Loucy (cell line): ENCODE measurements at regions not wholly inside any gene's neighbourhood (a gene's known extent, or its start where the extent isn't known, plus 50 kb on each side); places are given as distances from the start of the nearest gene placed in this dataset.

Source experiments
- H2AFZ ChIP-seq: fragments of 200-600 bp; sonication (generic); 2 replicates; pipeline ENCODE4 v1.6.0; 2016; ENCODE audit warnings: antibody characterized with exemption, mild to moderate bottlenecking, low read length, moderate library complexity
- H3F3A ChIP-seq: fragments of 200-600 bp; 2 replicates; pipeline ENCODE4 v1.6.0; 2016; ENCODE audit warnings: antibody characterized with exemption, low read depth, mild to moderate bottlenecking
- H3K27me3 ChIP-seq: fragments of 200-600 bp; sonication (generic); 2 replicates; pipeline ENCODE4 v1.6.1; 2014; ENCODE audit warnings: low read length, mild to moderate bottlenecking; ENCODE audit not compliant: insufficient read depth, poor library complexity, severe bottlenecking
- H3K36me3 ChIP-seq: fragments of 200-600 bp; sonication (generic); 2 replicates; pipeline ENCODE4 v1.6.1; 2016; ENCODE audit warnings: low read length; ENCODE audit not compliant: insufficient read depth
- H3K4me1 ChIP-seq: fragments of 200-600 bp; sonication (generic); 2 replicates; pipeline ENCODE4 v1.5.1; 2014; ENCODE audit warnings: low read length, mild to moderate bottlenecking; ENCODE audit not compliant: insufficient read depth, poor library complexity, severe bottlenecking
- H3K4me2 ChIP-seq: fragments of 200-600 bp; sonication (generic); 2 replicates; pipeline ENCODE4 v1.6.0; 2014; ENCODE audit warnings: antibody characterized with exemption, low read length, low read depth, mild to moderate bottlenecking; ENCODE audit not compliant: poor library complexity, severe bottlenecking
- H3K4me3 ChIP-seq: fragments of 200-600 bp; sonication (generic); 2 replicates; pipeline ENCODE4 v1.5.1; 2014; ENCODE audit warnings: low read length, mild to moderate bottlenecking, mixed read lengths; ENCODE audit not compliant: poor library complexity, severe bottlenecking
- H3K79me2 ChIP-seq: fragments of 200-600 bp; sonication (generic); 2 replicates; pipeline ENCODE4 v1.6.1; 2014; ENCODE audit warnings: low read length; ENCODE audit not compliant: insufficient read depth
- H3K9ac ChIP-seq: fragments of 200-600 bp; sonication (generic); 2 replicates; pipeline ENCODE4 v1.6.0; 2014; ENCODE audit warnings: mild to moderate bottlenecking, low read depth, low read length, moderate library complexity; ENCODE audit not compliant: poor library complexity, severe bottlenecking
- H3K9me2 ChIP-seq: fragments of 200-600 bp; sonication (generic); replicated peaks from 2 replicates; pipeline ENCODE4 v1.6.1; 2016; ENCODE audit warnings: low read depth, low read length, mixed read lengths
- H3K9me3 ChIP-seq: fragments of 200-600 bp; sonication (generic); 2 replicates; pipeline ENCODE4 v1.6.1; 2014; ENCODE audit warnings: mild to moderate bottlenecking, antibody characterized with exemption, low read length, low read depth; ENCODE audit not compliant: insufficient read depth
- H4K20me1 ChIP-seq: fragments of 200-600 bp; sonication (generic); 2 replicates; pipeline ENCODE4 v1.6.0; 2014; ENCODE audit warnings: antibody characterized with exemption, low read length, mild to moderate bottlenecking; ENCODE audit not compliant: insufficient read depth, poor library complexity, severe bottlenecking
- CTCF ChIP-seq: fragments of 200-600 bp; sonication (generic); conservative IDR thresholded peaks from 2 replicates; pipeline ENCODE4 v1.5.1; 2014; ENCODE audit warnings: mild to moderate bottlenecking, antibody characterized with exemption, low read length
- EZH2phosphoT487 ChIP-seq: fragments of 200-600 bp; IDR thresholded peaks from 2 replicates; pipeline ENCODE4 v1.6.1; 2018; ENCODE audit warnings: antibody characterized with exemption, mild to moderate bottlenecking, moderate library complexity, borderline replicate concordance

- no peak overlapping the region for H3K9ac ChIP-seq
- H3K4me1 ChIP-seq, result peaks cover 14% of the 10 kb centered on the region
- no peak for TF ChIP-seq EZH2phosphoT487
- no peak for TF ChIP-seq CTCF
- H3K79me2 ChIP-seq, result no peaks in the 10 kb centered on the region
- H4K20me1 ChIP-seq, result no peaks in the 10 kb centered on the region
- H3K4me2 ChIP-seq, result no peak overlapping the region
- no peaks in the 10 kb centered on the region for H3K27me3 ChIP-seq
- H3F3A ChIP-seq, result no peaks in the 10 kb centered on the region
- no peak overlapping the region for H2AFZ ChIP-seq
- no peak overlapping the region for H3K4me3 ChIP-seq
- no peaks in the 10 kb centered on the region for H3K36me3 ChIP-seq
- H3K9me2 ChIP-seq, result no peaks in the 10 kb centered on the region
- H3K9me3 ChIP-seq, result no peaks in the 10 kb centered on the region; the same call in 1 of the 2 replicates
Observed at GRCh38 chr6:132005178-132005577, 54.0 kb upstream of the CCN2 start.

GRCh38 chr6:132004668-132005067 lies 53.5 kb upstream of the CCN2 start:
- Histone ChIP-seq H3K36me3 (no peaks in the 10 kb centered on the region), H3K4me2 (no peak overlapping the region), H3K9ac (no peak overlapping the region), H3K4me3 (no peak overlapping the region), H3K9me3 (no peaks in the 10 kb centered on the region; the same call in 1 of the 2 replicates), H3F3A (no peaks in the 10 kb centered on the region), H2AFZ (no peak overlapping the region), H3K79me2 (no peaks in the 10 kb centered on the region), H4K20me1 (no peaks in the 10 kb centered on the region), H3K4me1 (peaks cover 9% of the 10 kb centered on the region), H3K9me2 (no peaks in the 10 kb centered on the region), H3K27me3 (no peaks in the 10 kb centered on the region)
- TF ChIP-seq CTCF, result no peak
- no peak for TF ChIP-seq EZH2phosphoT487

GRCh38 chr6:132003516-132004178 lies 52.5 kb upstream of the CCN2 start:
- Histone ChIP-seq H2AFZ (no peak overlapping the region), H3K9ac (no peak overlapping the region), H3K4me1 (peaks cover 5% of the 10 kb centered on the region), H3F3A (no peaks in the 10 kb centered on the region), H3K4me3 (no peak overlapping the region), H3K79me2 (no peaks in the 10 kb centered on the region), H3K36me3 (no peaks in the 10 kb centered on the region), H3K9me3 (no peaks in the 10 kb centered on the region; the same call in 1 of the 2 replicates), H3K4me2 (no peak overlapping the region), H4K20me1 (no peaks in the 10 kb centered on the region), H3K27me3 (no peaks in the 10 kb centered on the region), H3K9me2 (no peaks in the 10 kb centered on the region)
- TF ChIP-seq EZH2phosphoT487 (no peak), CTCF (no peak)
